Activated naive CD8-positive, alpha-beta T cell treated with anti-CD3 and anti-CD28 coated beads, Interleukin-2, amount 10 ng/mL, durations not matched to agents 7 days and 5 days (primary cell): ENCODE measurements at regions not wholly inside any gene's neighbourhood (a gene's known extent, or its start where the extent isn't known, plus 50 kb on each side); places are given as distances from the start of the nearest gene placed in this dataset.
A peak's percentile ranks its signal among the peaks of the same experiment; 100 is the strongest.
"Not testable (repeated sequence)": the region's sequence is repeated elsewhere in the genome, so short reads cannot be mapped to it uniquely, and the experiment has no call there.

Source experiments
- ATAC-seq: fragments of 150-1000 bp; cut with Tn5 transposase; one replicate; pipeline ENCODE4 v1.10.0; 2021; ENCODE audit warnings: low read depth, moderate library complexity
- POLR2A ChIA-PET: fragments of 350-600 bp; sonication (Branson Sonifier 250); formaldehyde crosslinking; loops from one replicate; lab custom pipeline; 2021; ENCODE audit warnings: antibody characterized with exemption; lab: Charles Lee
- DNase-seq: peaks from one replicate; pipeline ENCODE4 v3.0.0; 2021
- H3K27ac Mint-ChIP-seq: one replicate; pipeline ENCODE4 v1.8.0; 2022; ENCODE audit warnings: mild to moderate bottlenecking, mixed read lengths
- H3K27me3 Mint-ChIP-seq: one replicate; pipeline ENCODE4 v1.8.0; 2022; ENCODE audit warnings: mild to moderate bottlenecking, moderate library complexity, mixed read lengths
- H3K36me3 Mint-ChIP-seq: one replicate; pipeline ENCODE4 v1.8.0; 2021; ENCODE audit warnings: mild to moderate bottlenecking, mixed read lengths
- H3K4me1 Mint-ChIP-seq: one replicate; pipeline ENCODE4 v1.8.0; 2021; ENCODE audit warnings: mixed read lengths
- H3K4me3 Mint-ChIP-seq: one replicate; pipeline ENCODE4 v1.8.0; 2022; ENCODE audit warnings: mild to moderate bottlenecking, moderate library complexity, mixed read lengths
- H3K9me3 Mint-ChIP-seq: one replicate; pipeline ENCODE4 v1.8.0; 2021; ENCODE audit warnings: mixed read lengths

GRCh38 chr22:44650806-44651205 is 51.2 kb upstream of the PRR5 start:
- Mint-ChIP-seq H3K4me1 (no peaks in the 10 kb centered on the region), H3K27ac (no peak overlapping the region), H3K36me3 (peaks cover 1% of the 10 kb centered on the region), H3K9me3 (no peaks in the 10 kb centered on the region), H3K27me3 (no peaks in the 10 kb centered on the region), H3K4me3 (no peak overlapping the region)
- ATAC-seq (no peak), DNase-seq (no peak)
- POLR2A ChIA-PET: interaction anchor here (1.4 kb wide), 1 partner anchor 14 kb away, joined by 5 read pairs; no protein-coding TSS in a partner anchor

- no peaks in the 10 kb centered on the region for H3K36me3 Mint-ChIP-seq
- H3K4me3 Mint-ChIP-seq: no peak overlapping the region
- POLR2A ChIA-PET: no interaction called here
- H3K27ac Mint-ChIP-seq: no peak overlapping the region
- H3K27me3 Mint-ChIP-seq: no peaks in the 10 kb centered on the region
- ATAC-seq (no peak), DNase-seq (no peak)
- H3K4me1 Mint-ChIP-seq: peaks cover 2% of the 10 kb centered on the region
- H3K9me3 Mint-ChIP-seq: no peaks in the 10 kb centered on the region
Measured at GRCh38 chr22:44648821-44649565, 53.0 kb upstream of the PRR5 start.

GRCh38 chr22:44648085-44648820 is 53.8 kb upstream of the PRR5 start:
- no peaks in the 10 kb centered on the region for H3K36me3 Mint-ChIP-seq
- no peaks in the 10 kb centered on the region for H3K9me3 Mint-ChIP-seq
- H3K27ac Mint-ChIP-seq: no peak overlapping the region
- peaks cover 2% of the 10 kb centered on the region for H3K4me1 Mint-ChIP-seq
- DNase-seq: no peak
- H3K4me3 Mint-ChIP-seq: no peak overlapping the region
- H3K27me3 Mint-ChIP-seq: no peaks in the 10 kb centered on the region
- POLR2A ChIA-PET: no interaction called here
- ATAC-seq: no peak

- Mint-ChIP-seq H3K4me1 (peaks cover 2% of the 10 kb centered on the region), H3K9me3 (no peaks in the 10 kb centered on the region), H3K27ac (no peak overlapping the region), H3K4me3 (no peak overlapping the region), H3K27me3 (peaks cover 2% of the 10 kb centered on the region), H3K36me3 (no peaks in the 10 kb centered on the region)
- POLR2A ChIA-PET: interaction anchor here (0.7 kb wide), 1 partner anchor 17 kb away, joined by 4 read pairs; no protein-coding TSS in a partner anchor
- no peak for ATAC-seq
- no peak for DNase-seq
Measured at GRCh38 chr22:44647141-44647540, 54.9 kb upstream of the PRR5 start.

GRCh38 chr22:44646668-44647067 is 55.3 kb upstream of the PRR5 start:
- Mint-ChIP-seq H3K9me3 (no peaks in the 10 kb centered on the region), H3K4me1 (peaks cover 2% of the 10 kb centered on the region), H3K36me3 (no peaks in the 10 kb centered on the region), H3K4me3 (no peak overlapping the region), H3K27ac (no peak overlapping the region), H3K27me3 (peaks cover 2% of the 10 kb centered on the region)
- POLR2A ChIA-PET: interaction anchor here (0.7 kb wide), 1 partner anchor 18 kb away, joined by 4 read pairs; no protein-coding TSS in a partner anchor
- ATAC-seq: no peak
- no peak for DNase-seq

- Mint-ChIP-seq H3K36me3 (no peaks in the 10 kb centered on the region), H3K4me3 (no peak overlapping the region), H3K9me3 (no peaks in the 10 kb centered on the region), H3K4me1 (peaks cover 2% of the 10 kb centered on the region), H3K27ac (no peak overlapping the region), H3K27me3 (peaks cover 2% of the 10 kb centered on the region)
- DNase-seq: no peak
- no peak for ATAC-seq
- POLR2A ChIA-PET: no interaction called here
Measured at GRCh38 chr22:44646141-44646540, 55.9 kb upstream of the PRR5 start.

- POLR2A ChIA-PET: no interaction called here
- DNase-seq (no peak), ATAC-seq (no peak)
- H3K4me3 Mint-ChIP-seq: no peak overlapping the region
- no peaks in the 10 kb centered on the region for H3K36me3 Mint-ChIP-seq
- peak overlapping the region; percentile 30 for H3K27ac Mint-ChIP-seq
- H3K4me1 Mint-ChIP-seq: peaks cover 2% of the 10 kb centered on the region
- H3K27me3 Mint-ChIP-seq: peaks cover 2% of the 10 kb centered on the region
- no peaks in the 10 kb centered on the region for H3K9me3 Mint-ChIP-seq
Measured at GRCh38 chr22:44645531-44645930, 56.5 kb upstream of the PRR5 start.

GRCh38 chr22:44645083-44645482 is 56.9 kb upstream of the PRR5 start:
- peak overlapping the region; percentile 30 for H3K27ac Mint-ChIP-seq

GRCh38 chr22:44643526-44644101 is 58.4 kb upstream of the PRR5 start:
- POLR2A ChIA-PET, DNase-seq, H3K27ac Mint-ChIP-seq, H3K27me3 Mint-ChIP-seq, H3K9me3 Mint-ChIP-seq, H3K4me1 Mint-ChIP-seq, H3K36me3 Mint-ChIP-seq, H3K4me3 Mint-ChIP-seq, ATAC-seq: not testable (repeated sequence)

More at GRCh38 chr22:44645083-44645482, 56.9 kb upstream of the PRR5 start:
- H3K27me3 Mint-ChIP-seq: peaks cover 2% of the 10 kb centered on the region
- no peaks in the 10 kb centered on the region for H3K36me3 Mint-ChIP-seq
- H3K4me3 Mint-ChIP-seq: no peak overlapping the region
- DNase-seq: no peak
- H3K9me3 Mint-ChIP-seq: no peaks in the 10 kb centered on the region
- no peak for ATAC-seq
- peaks cover 2% of the 10 kb centered on the region for H3K4me1 Mint-ChIP-seq
- POLR2A ChIA-PET: no interaction called here

- DNase-seq (no peak), ATAC-seq (no peak)
- Mint-ChIP-seq H3K27ac (no peak overlapping the region), H3K4me1 (peaks cover 2% of the 10 kb centered on the region), H3K4me3 (no peak overlapping the region), H3K36me3 (no peaks in the 10 kb centered on the region), H3K9me3 (no peaks in the 10 kb centered on the region), H3K27me3 (peaks cover 2% of the 10 kb centered on the region)
- POLR2A ChIA-PET: no interaction called here
Measured at GRCh38 chr22:44642096-44642644, 59.8 kb upstream of the PRR5 start.

GRCh38 chr22:44640618-44641155 is 61.3 kb upstream of the PRR5 start:
- ATAC-seq: no peak
- Mint-ChIP-seq H3K4me1 (peaks cover 2% of the 10 kb centered on the region), H3K27ac (no peak overlapping the region), H3K27me3 (peaks cover 2% of the 10 kb centered on the region), H3K36me3 (no peaks in the 10 kb centered on the region), H3K9me3 (no peaks in the 10 kb centered on the region), H3K4me3 (no peak overlapping the region)
- no peak for DNase-seq
- POLR2A ChIA-PET: no interaction called here

- H3K27ac Mint-ChIP-seq: no peak overlapping the region
- no peaks in the 10 kb centered on the region for H3K36me3 Mint-ChIP-seq
- DNase-seq (no peak), ATAC-seq (no peak)
- no peaks in the 10 kb centered on the region for H3K9me3 Mint-ChIP-seq
- peaks cover 2% of the 10 kb centered on the region for H3K27me3 Mint-ChIP-seq
- peaks cover 2% of the 10 kb centered on the region for H3K4me1 Mint-ChIP-seq
- no peak overlapping the region for H3K4me3 Mint-ChIP-seq
- POLR2A ChIA-PET: no interaction called here
Measured at GRCh38 chr22:44639891-44640617, 62.0 kb upstream of the PRR5 start.
